NCI-H2107 (cell line): ENCODE measurements at regions not wholly inside any gene's neighbourhood (a gene's known extent, or its start where the extent isn't known, plus 50 kb on each side); places are given as distances from the start of the nearest gene placed in this dataset.
"Not testable (repeated sequence)": the region's sequence is repeated elsewhere in the genome, so short reads cannot be mapped to it uniquely, and the experiment has no call there.

ENCODE experiments used
- DNase-seq: peaks from one replicate; lab custom pipeline; 2025; lab: John Stamatoyannopoulos, UW

- no peak for DNase-seq
Measured at GRCh38 chr4:53920116-53920515, 144.3 kb downstream of the CHIC2 start.

GRCh38 chr4:53919535-53919934 lies 144.9 kb downstream of the CHIC2 start:
- DNase-seq = no peak

GRCh38 chr4:53917729-53918128 lies 146.7 kb downstream of the CHIC2 start:
- no peak for DNase-seq

- no peak for DNase-seq
Measured at GRCh38 chr4:53916431-53916889, 147.9 kb downstream of the CHIC2 start.

GRCh38 chr4:53914313-53915016 lies 149.9 kb downstream of the CHIC2 start:
- DNase-seq = no peak

GRCh38 chr4:53913771-53914170 lies 150.6 kb downstream of the CHIC2 start:
- no peak for DNase-seq

- DNase-seq = no peak
Measured at GRCh38 chr4:53912766-53913497, 151.5 kb downstream of the CHIC2 start.

GRCh38 chr4:53908661-53909078 lies 155.7 kb downstream of the CHIC2 start:
- peak; percentile 15 for DNase-seq

- DNase-seq = no peak
Measured at GRCh38 chr4:53907772-53908171, 156.6 kb downstream of the CHIC2 start.

- no peak for DNase-seq
Measured at GRCh38 chr4:53906606-53907190, 157.7 kb downstream of the CHIC2 start.

- DNase-seq = no peak
Measured at GRCh38 chr4:53905941-53906377, 158.4 kb downstream of the CHIC2 start.

- DNase-seq = no peak
Measured at GRCh38 chr4:53905276-53905940, 159.0 kb downstream of the CHIC2 start.

GRCh38 chr4:53902786-53903185 lies 161.6 kb downstream of the CHIC2 start:
- DNase-seq = no peak

- no peak for DNase-seq
Measured at GRCh38 chr4:53900271-53900649, 164.1 kb downstream of the CHIC2 start.

- no peak for DNase-seq
Measured at GRCh38 chr4:53899586-53900270, 164.7 kb downstream of the CHIC2 start.

GRCh38 chr4:53895137-53895536 lies 169.3 kb downstream of the CHIC2 start:
- no peak for DNase-seq

- DNase-seq = no peak
Measured at GRCh38 chr4:53890461-53890860, 173.9 kb downstream of the CHIC2 start.

- DNase-seq = no peak
Measured at GRCh38 chr4:53889326-53890055, 174.9 kb downstream of the CHIC2 start.

GRCh38 chr4:53886090-53886489 lies 178.3 kb downstream of the CHIC2 start:
- no peak for DNase-seq

- DNase-seq = no peak
Measured at GRCh38 chr4:53885668-53886067, 178.7 kb downstream of the CHIC2 start.

- not testable (repeated sequence) for DNase-seq
Measured at GRCh38 chr4:53877096-53877495, 187.3 kb downstream of the CHIC2 start.
